Uterus (tissue), 2 donors: ENCODE measurements at regions not wholly inside any gene's neighbourhood (a gene's known extent, or its start where the extent isn't known, plus 50 kb on each side); places are given as distances from the start of the nearest gene placed in this dataset.

Source experiments
- CTCF ChIP-seq, 4 experiments: fragments of 200-600 bp in 2 of 4; fragments of 450-650 bp in 2 of 4; sonication (generic) in 2 of 4; IDR thresholded peaks; one replicate each; pipeline ENCODE4 v1.5.1; 2016 to 2019; ENCODE audit warnings: antibody characterized with exemption in 4 of 4, mild to moderate bottlenecking in 2 of 4, moderate library complexity in 1 of 4
- POLR2A ChIP-seq, 2 donors: fragments of 450-650 bp; IDR thresholded peaks; one replicate each; pipeline ENCODE4 v1.6.1; 2016; ENCODE audit warnings: antibody characterized with exemption in 2 of 2, mild to moderate bottlenecking in 1 of 2, moderate library complexity in 1 of 2

GRCh38 chr6:114648847-114649246 lies 306.0 kb upstream of the HS3ST5 start:
- TF ChIP-seq POLR2A (IDR thresholded peaks at IDR 0.05): no peak
- no peak for TF ChIP-seq CTCF (IDR thresholded peaks at IDR 0.05)
